Hepatocyte (in vitro differentiated cells): ENCODE measurements at regions not wholly inside any gene's neighbourhood (a gene's known extent, or its start where the extent isn't known, plus 50 kb on each side); places are given as distances from the start of the nearest gene placed in this dataset.

Source experiments
- DNase-seq: peaks from one replicate; pipeline ENCODE4 v3.0.0-alpha.2; 2016; ENCODE audit warnings: low spot score
- H2AFZ ChIP-seq: fragments of 200-600 bp; sonication (generic); 2 replicates; pipeline ENCODE4 v1.6.0; 2016; ENCODE audit warnings: antibody characterized with exemption, mild to moderate bottlenecking
- H3K27ac ChIP-seq: fragments of 200-600 bp; sonication (generic); 2 replicates; pipeline ENCODE4 v1.5.1; 2016; ENCODE audit warnings: mild to moderate bottlenecking
- H3K27me3 ChIP-seq: fragments of 200-600 bp; sonication (generic); 2 replicates; pipeline ENCODE4 v1.6.1; 2016
- H3K36me3 ChIP-seq: fragments of 200-600 bp; sonication (generic); replicated peaks from 2 replicates; pipeline ENCODE4 v1.5.1; 2016; ENCODE audit warnings: low read depth; ENCODE audit not compliant: insufficient read depth
- H3K4me1 ChIP-seq: fragments of 200-600 bp; sonication (generic); 2 replicates; pipeline ENCODE4 v1.5.1; 2016; ENCODE audit warnings: mild to moderate bottlenecking, moderate library complexity; ENCODE audit not compliant: insufficient read depth
- H3K4me2 ChIP-seq: fragments of 200-600 bp; sonication (generic); 2 replicates; pipeline ENCODE4 v1.6.0; 2016
- H3K4me3 ChIP-seq: fragments of 200-600 bp; sonication (generic); 2 replicates; pipeline ENCODE4 v1.5.1; 2016; ENCODE audit warnings: mild to moderate bottlenecking
- H3K79me2 ChIP-seq: fragments of 200-600 bp; sonication (generic); 2 replicates; pipeline ENCODE4 v1.6.0; 2017; ENCODE audit warnings: mild to moderate bottlenecking
- H3K9me2 ChIP-seq: fragments of 200-600 bp; sonication (generic); replicated peaks from 2 replicates; pipeline ENCODE4 v1.6.0; 2017; ENCODE audit warnings: mild to moderate bottlenecking; ENCODE audit not compliant: insufficient read depth
- H3K9me3 ChIP-seq: fragments of 200-600 bp; sonication (generic); 2 replicates; pipeline ENCODE4 v1.5.1; 2016; ENCODE audit warnings: low read depth, mild to moderate bottlenecking
- H4K20me1 ChIP-seq: fragments of 200-600 bp; sonication (generic); 2 replicates; pipeline ENCODE4 v1.6.0; 2016; ENCODE audit warnings: mild to moderate bottlenecking; ENCODE audit not compliant: insufficient read depth, poor library complexity, severe bottlenecking
- EZH2 ChIP-seq: fragments of 200-600 bp; sonication (generic); IDR thresholded peaks from 2 replicates; pipeline ENCODE4 v1.6.1; 2016; ENCODE audit warnings: antibody characterized with exemption, mild to moderate bottlenecking, borderline replicate concordance
- EZH2phosphoT487 ChIP-seq: fragments of 200-600 bp; sonication (generic); IDR thresholded peaks from one replicate; pipeline ENCODE4 v1.6.1; 2018; ENCODE audit warnings: antibody characterized with exemption, mild to moderate bottlenecking, low read depth, moderate library complexity; ENCODE audit not compliant: unreplicated experiment, severe bottlenecking
- WGBS: methylation state at CpG from one replicate; pipeline ENCODE4 v1.1.6; 2016; ENCODE audit warnings: low lambda C conversion rate; ENCODE audit errors: missing lambda C conversion rate; 5-methylcytosine and 5-hydroxymethylcytosine counted together
- TF ChIP-seq, protein P1 (sequence below): fragments of 200-600 bp; sonication (generic); IDR thresholded peaks from 2 replicates; pipeline ENCODE4 v1.5.1; 2016; ENCODE audit warnings: antibody characterized with exemption, mild to moderate bottlenecking; ENCODE audit not compliant: poor library complexity

DNA sequence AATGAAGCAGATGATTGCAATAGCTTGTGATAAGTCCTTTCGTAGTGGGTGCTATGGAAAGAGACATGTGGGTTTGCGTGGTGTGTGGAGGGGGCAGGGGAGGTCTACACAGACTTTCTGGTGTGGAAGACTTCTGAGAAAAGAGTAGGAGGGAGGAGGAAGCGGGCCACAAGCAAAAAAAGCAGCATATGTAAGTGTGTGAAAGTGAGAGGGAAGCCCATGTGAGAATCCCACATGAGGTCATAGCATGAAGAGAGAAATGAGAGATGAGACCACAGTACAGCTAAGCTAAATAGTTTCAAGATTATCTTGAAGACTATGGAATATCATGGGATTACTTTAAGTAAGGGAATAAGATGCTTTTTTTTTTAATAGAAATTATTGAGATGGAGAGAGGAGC, 2039.9 kb upstream of the TENM3 start:
- no peaks in the 10 kb centered on the region for H3K79me2 ChIP-seq
- no peak overlapping the region for H3K27ac ChIP-seq
- H3K9me3 ChIP-seq = no peaks in the 10 kb centered on the region
- no peaks in the 10 kb centered on the region for H3K27me3 ChIP-seq
- WGBS = 92% methylated on average over 3 of the region's 3 CpGs
- no peaks in the 10 kb centered on the region for H3K4me1 ChIP-seq
- H2AFZ ChIP-seq = no peak overlapping the region
- no peak overlapping the region for H3K4me2 ChIP-seq
- H3K4me3 ChIP-seq = no peak overlapping the region
- no peak for DNase-seq
- H4K20me1 ChIP-seq = no peaks in the 10 kb centered on the region
- no peak for TF ChIP-seq EZH2
- TF ChIP-seq EZH2phosphoT487 = no peak
- TF ChIP-seq, protein P1, sequence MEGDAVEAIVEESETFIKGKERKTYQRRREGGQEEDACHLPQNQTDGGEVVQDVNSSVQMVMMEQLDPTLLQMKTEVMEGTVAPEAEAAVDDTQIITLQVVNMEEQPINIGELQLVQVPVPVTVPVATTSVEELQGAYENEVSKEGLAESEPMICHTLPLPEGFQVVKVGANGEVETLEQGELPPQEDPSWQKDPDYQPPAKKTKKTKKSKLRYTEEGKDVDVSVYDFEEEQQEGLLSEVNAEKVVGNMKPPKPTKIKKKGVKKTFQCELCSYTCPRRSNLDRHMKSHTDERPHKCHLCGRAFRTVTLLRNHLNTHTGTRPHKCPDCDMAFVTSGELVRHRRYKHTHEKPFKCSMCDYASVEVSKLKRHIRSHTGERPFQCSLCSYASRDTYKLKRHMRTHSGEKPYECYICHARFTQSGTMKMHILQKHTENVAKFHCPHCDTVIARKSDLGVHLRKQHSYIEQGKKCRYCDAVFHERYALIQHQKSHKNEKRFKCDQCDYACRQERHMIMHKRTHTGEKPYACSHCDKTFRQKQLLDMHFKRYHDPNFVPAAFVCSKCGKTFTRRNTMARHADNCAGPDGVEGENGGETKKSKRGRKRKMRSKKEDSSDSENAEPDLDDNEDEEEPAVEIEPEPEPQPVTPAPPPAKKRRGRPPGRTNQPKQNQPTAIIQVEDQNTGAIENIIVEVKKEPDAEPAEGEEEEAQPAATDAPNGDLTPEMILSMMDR = no peak
- H3K9me2 ChIP-seq = no peaks in the 10 kb centered on the region
- no peaks in the 10 kb centered on the region for H3K36me3 ChIP-seq

DNA sequence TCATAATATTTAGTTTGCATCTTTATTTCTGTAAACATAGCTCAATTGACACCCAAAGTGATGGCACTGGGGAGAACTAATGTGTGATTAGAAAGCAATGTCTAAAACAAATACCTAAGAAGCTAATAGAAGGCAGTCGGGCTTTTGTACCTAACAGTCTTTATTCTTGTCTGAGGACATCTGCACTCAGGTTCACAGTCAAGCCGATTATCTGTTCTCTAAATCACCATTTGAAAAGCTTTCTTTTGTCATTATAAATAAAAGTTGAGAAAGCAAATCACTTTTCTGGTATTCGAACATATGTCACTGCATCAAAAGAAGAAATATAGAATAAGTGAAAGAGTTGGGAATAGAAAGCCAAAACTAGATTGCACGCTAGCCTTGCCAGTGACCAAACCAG, 2037.9 kb upstream of the TENM3 start:
- Histone ChIP-seq H3K9me2 (no peaks in the 10 kb centered on the region), H3K27me3 (no peaks in the 10 kb centered on the region), H3K79me2 (no peaks in the 10 kb centered on the region), H3K27ac (no peak overlapping the region), H2AFZ (no peak overlapping the region), H3K4me2 (no peak overlapping the region), H3K4me3 (no peak overlapping the region), H3K4me1 (no peaks in the 10 kb centered on the region), H3K36me3 (no peaks in the 10 kb centered on the region), H3K9me3 (no peaks in the 10 kb centered on the region), H4K20me1 (no peaks in the 10 kb centered on the region)
- DNase-seq = no peak
- TF ChIP-seq, protein P1 = no peak
- TF ChIP-seq EZH2phosphoT487 (no peak), EZH2 (no peak)
- WGBS = 96% methylated on average over 4 of the region's 4 CpGs

DNA sequence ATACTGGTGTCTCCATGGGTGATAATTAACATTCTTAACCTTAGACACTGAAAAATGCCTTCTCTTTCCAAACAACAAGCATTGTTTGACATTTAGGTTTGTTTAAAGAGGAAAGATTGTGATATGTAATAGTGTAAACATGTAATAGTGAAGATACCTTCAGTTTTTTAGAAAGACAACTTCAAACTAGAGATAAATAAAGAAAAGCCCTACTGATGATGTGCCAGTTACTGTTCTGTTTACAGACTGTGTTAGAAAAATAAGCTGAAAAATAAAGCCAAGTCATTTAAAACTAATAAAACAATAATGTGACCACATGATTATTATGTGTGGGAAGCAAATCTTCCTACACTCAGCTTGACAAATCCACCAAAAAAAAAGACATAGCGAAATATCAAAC, 2035.3 kb upstream of the TENM3 start:
- Histone ChIP-seq H3K4me2 (no peak overlapping the region), H3K27me3 (no peaks in the 10 kb centered on the region), H4K20me1 (no peaks in the 10 kb centered on the region), H3K36me3 (no peaks in the 10 kb centered on the region), H3K9me2 (no peaks in the 10 kb centered on the region), H3K9me3 (no peaks in the 10 kb centered on the region), H3K4me1 (no peaks in the 10 kb centered on the region), H2AFZ (no peak overlapping the region), H3K4me3 (no peak overlapping the region), H3K79me2 (no peaks in the 10 kb centered on the region), H3K27ac (no peak overlapping the region)
- DNase-seq = no peak
- TF ChIP-seq, protein P1 = no peak
- TF ChIP-seq EZH2phosphoT487 (no peak), EZH2 (no peak)
- 81% methylated on average over 1 of the region's 1 CpG for WGBS

DNA sequence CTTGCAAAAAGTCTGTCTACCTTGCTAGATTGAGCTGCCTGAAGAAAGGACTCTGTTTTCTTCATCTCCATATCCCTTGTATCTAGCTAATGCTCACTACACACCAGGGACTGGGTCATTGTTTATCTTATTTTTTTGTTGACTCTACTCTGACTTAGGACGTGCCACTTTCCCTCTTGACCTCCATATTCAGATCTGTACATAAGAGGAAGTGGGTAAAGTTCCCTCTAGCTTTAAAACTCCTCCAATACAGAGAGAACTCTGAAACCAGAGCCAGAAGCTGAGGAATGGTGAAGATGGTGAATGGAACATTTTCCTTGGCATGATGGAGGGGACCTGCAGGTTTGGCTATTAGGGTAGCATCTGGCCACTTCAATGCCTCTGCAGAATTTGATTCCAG, 2026.1 kb upstream of the TENM3 start:
- no peaks in the 10 kb centered on the region for H3K27me3 ChIP-seq
- no peak for DNase-seq
- H3K79me2 ChIP-seq = no peaks in the 10 kb centered on the region
- H3K4me3 ChIP-seq = no peak overlapping the region
- H3K27ac ChIP-seq = no peak overlapping the region
- H3K9me3 ChIP-seq = no peaks in the 10 kb centered on the region
- TF ChIP-seq EZH2 = no peak
- no peak for TF ChIP-seq EZH2phosphoT487
- TF ChIP-seq, protein P1 = no peak
- H2AFZ ChIP-seq = no peak overlapping the region
- no peak overlapping the region for H3K4me2 ChIP-seq
- no peaks in the 10 kb centered on the region for H3K36me3 ChIP-seq
- 63% methylated on average over 1 of the region's 1 CpG for WGBS
- H3K9me2 ChIP-seq = no peaks in the 10 kb centered on the region
- H4K20me1 ChIP-seq = no peaks in the 10 kb centered on the region
- H3K4me1 ChIP-seq = no peaks in the 10 kb centered on the region
